Endothelial cell of umbilical vein (primary cell): ENCODE measurements at regions not wholly inside any gene's neighbourhood (a gene's known extent, or its start where the extent isn't known, plus 50 kb on each side); places are given as distances from the start of the nearest gene placed in this dataset.

Experiments used
- BruUV-seq: library from RNA; stranded (reverse); fragments of 400-500 nt; replicated peaks from 2 replicates; lab custom pipeline; 2021; lab: Mats Ljungman, UMichigan
- CTCF ChIA-PET: fragments of 300-600, 350-600 bp; sonication (Branson Sonifier 250); formaldehyde crosslinking; loops from one replicate; lab custom pipeline; 2021; ENCODE audit warnings: antibody characterized with exemption, inconsistent platforms; lab: Charles Lee
- POLR2A ChIA-PET: fragments of 300-600, 350-600 bp; sonication (Branson Sonifier 250); formaldehyde crosslinking; loops from one replicate; lab custom pipeline; 2021; ENCODE audit warnings: antibody characterized with exemption, inconsistent platforms; lab: Charles Lee
- DNase-seq: peaks from one replicate; pipeline ENCODE4 v3.0.0-alpha.2; 2011; ENCODE audit warnings: low read depth, low spot score
- FAIRE-seq: peaks from 2 replicates; lab custom pipeline; 2011; peaks lifted over from hg19 to GRCh38; lab: Jason Lieb, UNC
- H2AFZ ChIP-seq: 2 replicates; pipeline ENCODE4 v1.6.0; 2012; ENCODE audit warnings: low read depth, low read length, control low read depth, inconsistent platforms
- H3K27ac ChIP-seq: 2 replicates; pipeline ENCODE4 v1.5.1; 2011; ENCODE audit warnings: low read depth, mild to moderate bottlenecking, control low read depth, low read length, moderate library complexity; ENCODE audit not compliant: insufficient read depth
- H3K27me3 ChIP-seq, 2 experiments: 2 replicates each; pipeline versions ENCODE4 v1.6.0 to v1.6.1; 2011; ENCODE audit warnings: low read length in 2 of 2, mixed read lengths in 1 of 2; ENCODE audit not compliant: control insufficient read depth in 2 of 2, insufficient read depth in 2 of 2
- H3K36me3 ChIP-seq, 2 experiments: 2 replicates in 1 of 2; 3 replicates in 1 of 2; pipeline ENCODE4 v1.5.1; 2011; ENCODE audit warnings: low read length in 2 of 2, mild to moderate bottlenecking in 1 of 2, moderate library complexity in 1 of 2; ENCODE audit not compliant: control insufficient read depth in 2 of 2, insufficient read depth in 2 of 2; ENCODE audit errors: extremely low read depth in 1 of 2
- H3K4me1 ChIP-seq: 3 replicates; pipeline ENCODE4 v1.5.1; 2011; ENCODE audit warnings: mild to moderate bottlenecking, low read length; ENCODE audit not compliant: control insufficient read depth, insufficient read depth; ENCODE audit errors: extremely low read depth
- H3K4me2 ChIP-seq: 2 replicates; pipeline ENCODE4 v1.6.1; 2011; ENCODE audit warnings: low read length, control low read depth, mixed read lengths; ENCODE audit not compliant: insufficient read depth
- H3K4me3 ChIP-seq, 3 experiments: fragments of 200-600 bp in 1 of 3; sonication (generic), shearing (Covaris generic) in 1 of 3; replicated peaks in 1 of 3; 2 replicates each; pipeline ENCODE4 v1.5.1; 2011 to 2016; ENCODE audit warnings: control low read depth in 3 of 3, low read length in 3 of 3, mild to moderate bottlenecking in 2 of 3, inconsistent platforms in 1 of 3, low read depth in 1 of 3, moderate library complexity in 1 of 3; ENCODE audit not compliant: insufficient read depth in 1 of 3
- H3K79me2 ChIP-seq: 2 replicates; pipeline ENCODE4 v1.6.0; 2012; ENCODE audit warnings: low read length, inconsistent platforms; ENCODE audit not compliant: control insufficient read depth, insufficient read depth
- H3K9ac ChIP-seq: replicated peaks from 2 replicates; pipeline ENCODE3; 2011; ENCODE audit warnings: low read length, control low read depth; ENCODE audit not compliant: insufficient read depth; ENCODE audit errors: extremely low read depth
- H3K9me1 ChIP-seq: replicated peaks from 3 replicates; pipeline ENCODE4 v1.6.0; 2011; ENCODE audit warnings: mild to moderate bottlenecking, low read length; ENCODE audit not compliant: control insufficient read depth, insufficient read depth; ENCODE audit errors: extremely low read depth
- H3K9me3 ChIP-seq: replicated peaks from 2 replicates; pipeline ENCODE4 v1.5.1; 2012; ENCODE audit warnings: low read length, inconsistent platforms; ENCODE audit not compliant: control insufficient read depth, insufficient read depth
- H4K20me1 ChIP-seq: replicated peaks from 2 replicates; pipeline ENCODE3; 2011; ENCODE audit warnings: mild to moderate bottlenecking, low read length; ENCODE audit not compliant: control insufficient read depth, insufficient read depth; ENCODE audit errors: extremely low read depth
- CTCF ChIP-seq, 2 donors: IDR thresholded peaks; 1 replicate in 1 of 2; 2 replicates in 1 of 2; pipeline ENCODE4 v1.5.1; 2011; ENCODE audit warnings: low read length in 2 of 2, mild to moderate bottlenecking in 2 of 2, moderate library complexity in 2 of 2, control low read depth in 1 of 2, inconsistent platforms in 1 of 2, low read depth in 1 of 2; ENCODE audit not compliant: insufficient read depth in 1 of 2; ENCODE audit errors: extremely low read depth in 1 of 2
- EZH2 ChIP-seq: IDR thresholded peaks from 2 replicates; pipeline ENCODE4 v1.6.1; 2012; ENCODE audit warnings: borderline replicate concordance, low read depth, mild to moderate bottlenecking, moderate library complexity, low read length, inconsistent platforms; ENCODE audit not compliant: severe bottlenecking
- FOS ChIP-seq: IDR thresholded peaks from 2 replicates; pipeline ENCODE4 v1.6.1; 2011; ENCODE audit warnings: mild to moderate bottlenecking, low read length, moderate library complexity, borderline replicate concordance; ENCODE audit not compliant: insufficient read depth
- GATA2 ChIP-seq: IDR thresholded peaks from 2 replicates; pipeline ENCODE4 v1.7.0; 2011; ENCODE audit warnings: low read depth, mild to moderate bottlenecking, moderate library complexity, mixed read lengths, low read length; ENCODE audit not compliant: insufficient read length, insufficient read depth
- JUN ChIP-seq: IDR thresholded peaks from 2 replicates; pipeline ENCODE4 v1.6.1; 2011; ENCODE audit warnings: borderline replicate concordance, low read depth; ENCODE audit not compliant: insufficient read length, insufficient read depth
- MAX ChIP-seq: IDR thresholded peaks from 2 replicates; pipeline ENCODE4 v1.6.1; 2011; ENCODE audit not compliant: insufficient read depth, insufficient read length
- MYC ChIP-seq: IDR thresholded peaks from one replicate; pipeline ENCODE4 v1.6.1; 2011; ENCODE audit warnings: mild to moderate bottlenecking, low read depth, low read length
- POLR2A ChIP-seq: IDR thresholded peaks from 2 replicates; pipeline ENCODE4 v1.6.1; 2012; ENCODE audit warnings: low read depth, mild to moderate bottlenecking, control low read depth, low read length
- dilution Hi-C: fragments of 300-500 bp; cut with MboI; formaldehyde crosslinking; loops from one replicate; pipeline ENCODE4 v1.15.0; 2019; ENCODE audit warnings: low sequenced_read_pairs; ENCODE audit not compliant: extremely low pct_ligation_motif_present
- intact Hi-C: fragments of 100-400 bp; cut with micrococcal nuclease; formaldehyde crosslinking; loops from one replicate; pipeline ENCODE4 v1.10.0; 2022

GRCh38 chr18:54453996-54454395, 96.3 kb downstream of the C18orf54 start:
- POLR2A ChIA-PET = no interaction called here
- H3K27me3 ChIP-seq = peaks cover under 1 to 7% of the 10 kb centered on the region in 2 experiments
- H3K4me2 ChIP-seq = no peak overlapping the region
- no peaks in the 10 kb centered on the region for H3K9me1 ChIP-seq
- H3K79me2 ChIP-seq = no peaks in the 10 kb centered on the region
- H2AFZ ChIP-seq = no peak overlapping the region
- no peak overlapping the region for H3K4me3 ChIP-seq
- no peaks in the 10 kb centered on the region for H3K9me3 ChIP-seq
- FAIRE-seq (no peak), DNase-seq (no peak)
- no peak overlapping the region for H3K27ac ChIP-seq
- no peaks in the 10 kb centered on the region for H3K4me1 ChIP-seq
- no TSS peak for BruUV-seq
- CTCF ChIA-PET = interaction anchor here (1.9 kb wide), 1 partner anchor 9 kb away, joined by 12 read pairs; no protein-coding TSS in a partner anchor
- H3K9ac ChIP-seq = no peak overlapping the region
- TF ChIP-seq EZH2 (no peak), GATA2 (no peak), MYC (no peak), JUN (no peak), FOS (no peak), CTCF (IDR thresholded peaks at IDR 0.05; ENCODE audit: extremely low read depth in 1 of 2, insufficient read depth in 1 of 2, low read depth in 1 of 2, low read length in 2 of 2) (no peak), POLR2A (no peak), MAX (no peak)
- intact Hi-C loops = no loop called here
- H3K36me3 ChIP-seq = no peaks in the 10 kb centered on the region
- H4K20me1 ChIP-seq = no peaks in the 10 kb centered on the region
- dilution Hi-C loops = no loop called here
